Common myeloid progenitor, CD34-positive (primary cell): ENCODE measurements at regions not wholly inside any gene's neighbourhood (a gene's known extent, or its start where the extent isn't known, plus 50 kb on each side); places are given as distances from the start of the nearest gene placed in this dataset.

Experiments used
- CTCF ChIA-PET: fragments of 350-600 bp; sonication (Branson Sonifier 250); formaldehyde crosslinking; loops from one replicate; lab custom pipeline; 2021; ENCODE audit warnings: antibody characterized with exemption; lab: Charles Lee
- POLR2A ChIA-PET: fragments of 350-600 bp; sonication (Branson Sonifier 250); formaldehyde crosslinking; loops from one replicate; lab custom pipeline; 2021; ENCODE audit warnings: antibody characterized with exemption; lab: Charles Lee
- DNase-seq, 3 donors: peaks; one replicate each; pipeline versions ENCODE4 v3.0.0 to v3.0.0-alpha.2; 2013
- H3K27ac ChIP-seq, 2 experiments: 1 replicate in 1 of 2; 2 replicates in 1 of 2; pipeline ENCODE4 v1.7.0; 2013; ENCODE audit warnings: inconsistent platforms in 2 of 2, low read length in 2 of 2, mild to moderate bottlenecking in 2 of 2, low read depth in 1 of 2, moderate library complexity in 1 of 2; ENCODE audit not compliant: severe bottlenecking in 2 of 2, insufficient read depth in 1 of 2, poor library complexity in 1 of 2
- H3K27me3 ChIP-seq, 5 experiments: replicated peaks in 2 of 5; 1 replicate in 3 of 5; 2 replicates in 2 of 5; pipeline versions ENCODE4 v1.6.1 to v1.7.0; 2013; ENCODE audit warnings: low read length in 4 of 5, mild to moderate bottlenecking in 2 of 5, moderate library complexity in 2 of 5, inconsistent platforms in 1 of 5; ENCODE audit not compliant: insufficient read depth in 5 of 5, control insufficient read depth in 4 of 5
- H3K36me3 ChIP-seq, 4 experiments: 1 replicate in 2 of 4; 2 replicates in 2 of 4; pipeline versions ENCODE4 v1.6.1 to v1.7.0; 2013; ENCODE audit warnings: low read length in 3 of 4, control low read depth in 1 of 4, mild to moderate bottlenecking in 1 of 4; ENCODE audit not compliant: control insufficient read depth in 4 of 4, insufficient read depth in 4 of 4
- H3K4me1 ChIP-seq, 4 experiments: 1 replicate in 3 of 4; 2 replicates in 1 of 4; pipeline versions ENCODE4 v1.6.1 to v1.7.1; 2013; ENCODE audit warnings: low read length in 3 of 4, mild to moderate bottlenecking in 3 of 4, control low read depth in 1 of 4, inconsistent platforms in 1 of 4, moderate library complexity in 1 of 4; ENCODE audit not compliant: control insufficient read depth in 4 of 4, insufficient read depth in 4 of 4; ENCODE audit errors: control extremely low read depth in 1 of 4
- H3K4me3 ChIP-seq, 7 experiments: 1 replicate in 4 of 7; 2 replicates in 3 of 7; pipeline versions ENCODE4 v1.5.1 to v1.7.0; 2013; ENCODE audit warnings: mild to moderate bottlenecking in 7 of 7, low read length in 6 of 7, moderate library complexity in 6 of 7, inconsistent platforms in 2 of 7, low read depth in 2 of 7, control low read depth in 1 of 7; ENCODE audit not compliant: insufficient read depth in 4 of 7, control insufficient read depth in 1 of 7; ENCODE audit errors: extremely low read depth in 1 of 7
- H3K9me3 ChIP-seq, 5 experiments: 1 replicate in 4 of 5; 2 replicates in 1 of 5; pipeline versions ENCODE4 v1.6.1 to v1.7.1; 2013; ENCODE audit warnings: low read length in 4 of 5, mild to moderate bottlenecking in 2 of 5, inconsistent platforms in 1 of 5, low read depth in 1 of 5, moderate library complexity in 1 of 5; ENCODE audit not compliant: control insufficient read depth in 4 of 5, insufficient read depth in 2 of 5; ENCODE audit errors: control extremely low read depth in 1 of 5
- WGBS: methylation state at CpG from one replicate; pipeline ENCODE4 v1.1.5; 2013; ENCODE audit not compliant: insufficient coverage; 5-methylcytosine and 5-hydroxymethylcytosine counted together

GRCh38 chr4:110735686-110736085 lies 112.8 kb upstream of the PITX2 start:
- no peaks in the 10 kb centered on the region for H3K4me1 ChIP-seq
- H3K36me3 ChIP-seq, result no peaks in the 10 kb centered on the region
- no peaks in the 10 kb centered on the region for H3K9me3 ChIP-seq
- no CpG with 5 or more reads among the region's 1 CpG for WGBS
- H3K4me3 ChIP-seq, result no peak overlapping the region
- ChIA-PET POLR2A (no interaction called here), CTCF (no interaction called here)
- H3K27ac ChIP-seq, result no peak overlapping the region
- DNase-seq, result no peak
- no peaks in the 10 kb centered on the region for H3K27me3 ChIP-seq

GRCh38 chr4:110737931-110738330 lies 115.1 kb upstream of the PITX2 start:
- WGBS, result no CpG with 5 or more reads among the region's 3 CpGs
- no peaks in the 10 kb centered on the region for H3K9me3 ChIP-seq
- no peaks in the 10 kb centered on the region for H3K27me3 ChIP-seq
- H3K4me3 ChIP-seq, result no peak overlapping the region
- no peaks in the 10 kb centered on the region for H3K36me3 ChIP-seq
- H3K4me1 ChIP-seq, result no peaks in the 10 kb centered on the region
- H3K27ac ChIP-seq, result no peak overlapping the region
- DNase-seq, result no peak
- CTCF ChIA-PET, result no interaction called here
- POLR2A ChIA-PET, result no interaction called here

- ChIA-PET CTCF (no interaction called here), POLR2A (no interaction called here)
- Histone ChIP-seq H3K27ac (no peak overlapping the region), H3K27me3 (peaks cover 0 to 2% (median 0%) of the 10 kb centered on the region in 5 experiments), H3K4me1 (no peaks in the 10 kb centered on the region), H3K4me3 (no peak overlapping the region), H3K36me3 (no peaks in the 10 kb centered on the region), H3K9me3 (no peaks in the 10 kb centered on the region)
- DNase-seq, result no peak
Measured at GRCh38 chr4:110742143-110742542, 119.3 kb upstream of the PITX2 start.

- Histone ChIP-seq H3K27me3 (peaks cover 0 to 2% (median 0%) of the 10 kb centered on the region in 5 experiments), H3K36me3 (no peaks in the 10 kb centered on the region), H3K27ac (no peak overlapping the region), H3K9me3 (no peaks in the 10 kb centered on the region), H3K4me1 (no peaks in the 10 kb centered on the region), H3K4me3 (no peak overlapping the region)
- ChIA-PET CTCF (no interaction called here), POLR2A (no interaction called here)
- WGBS, result 100% methylated on average over 2 of the region's 2 CpGs
- DNase-seq, result no peak
Measured at GRCh38 chr4:110748071-110748470, 125.2 kb upstream of the PITX2 start.

GRCh38 chr4:110751183-110751582 lies 128.3 kb upstream of the PITX2 start:
- Histone ChIP-seq H3K27ac (no peak overlapping the region), H3K4me3 (no peak overlapping the region), H3K9me3 (no peaks in the 10 kb centered on the region), H3K36me3 (no peaks in the 10 kb centered on the region), H3K4me1 (no peaks in the 10 kb centered on the region), H3K27me3 (peaks cover 0 to 2% (median 0%) of the 10 kb centered on the region in 5 experiments)
- ChIA-PET CTCF (no interaction called here), POLR2A (no interaction called here)
- no peak for DNase-seq
- WGBS, result no CpG with 5 or more reads among the region's 3 CpGs

GRCh38 chr4:110751986-110752385 lies 129.1 kb upstream of the PITX2 start:
- Histone ChIP-seq H3K9me3 (no peaks in the 10 kb centered on the region), H3K4me3 (no peak overlapping the region), H3K36me3 (no peaks in the 10 kb centered on the region), H3K27me3 (peaks cover 0 to 2% (median 0%) of the 10 kb centered on the region in 5 experiments), H3K4me1 (no peaks in the 10 kb centered on the region), H3K27ac (no peak overlapping the region)
- POLR2A ChIA-PET, result no interaction called here
- CTCF ChIA-PET, result no interaction called here
- no peak for DNase-seq
- no CpG with 5 or more reads among the region's 2 CpGs for WGBS

GRCh38 chr4:110753466-110753865 lies 130.6 kb upstream of the PITX2 start:
- Histone ChIP-seq H3K27ac (no peak overlapping the region), H3K9me3 (no peaks in the 10 kb centered on the region), H3K36me3 (no peaks in the 10 kb centered on the region), H3K4me3 (no peak overlapping the region), H3K27me3 (peaks cover 0 to 3% (median 0%) of the 10 kb centered on the region in 5 experiments), H3K4me1 (no peaks in the 10 kb centered on the region)
- POLR2A ChIA-PET, result no interaction called here
- 90% methylated on average over 2 of the region's 3 CpGs for WGBS
- no peak for DNase-seq
- CTCF ChIA-PET, result no interaction called here
